Liver (tissue), 3 donors: ENCODE measurements at regions not wholly inside any gene's neighbourhood (a gene's known extent, or its start where the extent isn't known, plus 50 kb on each side); places are given as distances from the start of the nearest gene placed in this dataset.

Source experiments
- ATF3 ChIP-seq: IDR thresholded peaks from 2 replicates; pipeline ENCODE4 v1.6.1; 2016; ENCODE audit warnings: antibody characterized with exemption
- CTCF ChIP-seq: fragments of 150-350 bp; IDR thresholded peaks from 2 replicates; pipeline ENCODE4 v1.5.1; 2017; ENCODE audit warnings: improper control_type of control experiment, low read depth, low read length; ENCODE audit not compliant: missing input control
- EGR1 ChIP-seq, 2 donors: IDR thresholded peaks; 2 replicates each; pipeline ENCODE4 v1.6.1; 2016 to 2018; ENCODE audit warnings: antibody characterized with exemption in 2 of 2, low read depth in 2 of 2
- FOXA2 ChIP-seq: IDR thresholded peaks from 2 replicates; pipeline ENCODE4 v1.6.1; 2016; ENCODE audit warnings: antibody characterized with exemption
- GABPA ChIP-seq, 2 donors: IDR thresholded peaks in 1 of 2; conservative IDR thresholded peaks in 1 of 2; 2 replicates each; pipeline ENCODE4 v1.6.1; 2016; ENCODE audit warnings: antibody characterized with exemption in 2 of 2, mild to moderate bottlenecking in 1 of 2, moderate library complexity in 1 of 2
- HNF4A ChIP-seq, 2 donors: conservative IDR thresholded peaks; 2 replicates each; pipeline ENCODE4 v1.6.1; 2016; ENCODE audit warnings: antibody characterized with exemption in 2 of 2, mild to moderate bottlenecking in 2 of 2
- MAX ChIP-seq: IDR thresholded peaks from 2 replicates; pipeline ENCODE4 v1.6.1; 2016; ENCODE audit warnings: antibody characterized with exemption
- RAD21 ChIP-seq, 2 donors: IDR thresholded peaks; 2 replicates each; pipeline ENCODE4 v1.6.1; 2016; ENCODE audit warnings: antibody characterized with exemption in 2 of 2, mild to moderate bottlenecking in 2 of 2
- SP1 ChIP-seq: IDR thresholded peaks from 2 replicates; pipeline ENCODE4 v1.6.1; 2018; ENCODE audit warnings: antibody characterized with exemption, mild to moderate bottlenecking
- TAF1 ChIP-seq: conservative IDR thresholded peaks from 2 replicates; pipeline ENCODE4 v1.6.1; 2016; ENCODE audit warnings: antibody characterized with exemption, mild to moderate bottlenecking
- YY1 ChIP-seq: IDR thresholded peaks from 2 replicates; pipeline ENCODE4 v1.6.1; 2016; ENCODE audit warnings: antibody characterized with exemption, mild to moderate bottlenecking
- TF ChIP-seq, protein P1 (sequence below): IDR thresholded peaks from 2 replicates; pipeline ENCODE4 v1.6.1; 2016; ENCODE audit warnings: antibody characterized with exemption, mild to moderate bottlenecking
- TF ChIP-seq, protein P2 (sequence below): IDR thresholded peaks from 2 replicates; pipeline ENCODE4 v1.6.1; 2016; ENCODE audit warnings: antibody characterized with exemption
- donor health status: healthy.
- donor health status: healthy.

DNA sequence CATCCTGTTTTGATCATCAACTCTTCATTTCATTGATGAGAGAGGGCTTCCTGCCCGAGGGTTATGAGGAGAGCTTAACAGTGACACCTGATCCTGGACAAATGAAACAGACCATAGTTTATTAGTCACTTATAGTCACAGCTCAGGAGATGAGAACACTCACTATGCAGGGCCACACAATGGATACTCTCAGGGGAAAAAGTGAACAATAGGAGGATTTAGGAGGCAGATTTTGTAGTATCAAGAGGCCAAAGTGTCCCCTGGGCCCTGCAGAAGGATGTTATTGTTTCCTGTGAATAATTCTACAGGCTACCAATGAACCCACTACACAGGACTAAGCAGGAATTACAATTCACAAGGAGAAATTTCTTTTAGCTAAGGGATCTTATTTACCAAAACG is 772.8 kb upstream of the MAN1A1 start:
- TF ChIP-seq CTCF = no peak
- TF ChIP-seq RAD21 (IDR thresholded peaks at IDR 0.05) = no peak
- TF ChIP-seq, protein P1, sequence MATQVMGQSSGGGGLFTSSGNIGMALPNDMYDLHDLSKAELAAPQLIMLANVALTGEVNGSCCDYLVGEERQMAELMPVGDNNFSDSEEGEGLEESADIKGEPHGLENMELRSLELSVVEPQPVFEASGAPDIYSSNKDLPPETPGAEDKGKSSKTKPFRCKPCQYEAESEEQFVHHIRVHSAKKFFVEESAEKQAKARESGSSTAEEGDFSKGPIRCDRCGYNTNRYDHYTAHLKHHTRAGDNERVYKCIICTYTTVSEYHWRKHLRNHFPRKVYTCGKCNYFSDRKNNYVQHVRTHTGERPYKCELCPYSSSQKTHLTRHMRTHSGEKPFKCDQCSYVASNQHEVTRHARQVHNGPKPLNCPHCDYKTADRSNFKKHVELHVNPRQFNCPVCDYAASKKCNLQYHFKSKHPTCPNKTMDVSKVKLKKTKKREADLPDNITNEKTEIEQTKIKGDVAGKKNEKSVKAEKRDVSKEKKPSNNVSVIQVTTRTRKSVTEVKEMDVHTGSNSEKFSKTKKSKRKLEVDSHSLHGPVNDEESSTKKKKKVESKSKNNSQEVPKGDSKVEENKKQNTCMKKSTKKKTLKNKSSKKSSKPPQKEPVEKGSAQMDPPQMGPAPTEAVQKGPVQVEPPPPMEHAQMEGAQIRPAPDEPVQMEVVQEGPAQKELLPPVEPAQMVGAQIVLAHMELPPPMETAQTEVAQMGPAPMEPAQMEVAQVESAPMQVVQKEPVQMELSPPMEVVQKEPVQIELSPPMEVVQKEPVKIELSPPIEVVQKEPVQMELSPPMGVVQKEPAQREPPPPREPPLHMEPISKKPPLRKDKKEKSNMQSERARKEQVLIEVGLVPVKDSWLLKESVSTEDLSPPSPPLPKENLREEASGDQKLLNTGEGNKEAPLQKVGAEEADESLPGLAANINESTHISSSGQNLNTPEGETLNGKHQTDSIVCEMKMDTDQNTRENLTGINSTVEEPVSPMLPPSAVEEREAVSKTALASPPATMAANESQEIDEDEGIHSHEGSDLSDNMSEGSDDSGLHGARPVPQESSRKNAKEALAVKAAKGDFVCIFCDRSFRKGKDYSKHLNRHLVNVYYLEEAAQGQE = no peak
- TF ChIP-seq MAX = no peak
- no peak for TF ChIP-seq YY1
- TF ChIP-seq, protein P2, sequence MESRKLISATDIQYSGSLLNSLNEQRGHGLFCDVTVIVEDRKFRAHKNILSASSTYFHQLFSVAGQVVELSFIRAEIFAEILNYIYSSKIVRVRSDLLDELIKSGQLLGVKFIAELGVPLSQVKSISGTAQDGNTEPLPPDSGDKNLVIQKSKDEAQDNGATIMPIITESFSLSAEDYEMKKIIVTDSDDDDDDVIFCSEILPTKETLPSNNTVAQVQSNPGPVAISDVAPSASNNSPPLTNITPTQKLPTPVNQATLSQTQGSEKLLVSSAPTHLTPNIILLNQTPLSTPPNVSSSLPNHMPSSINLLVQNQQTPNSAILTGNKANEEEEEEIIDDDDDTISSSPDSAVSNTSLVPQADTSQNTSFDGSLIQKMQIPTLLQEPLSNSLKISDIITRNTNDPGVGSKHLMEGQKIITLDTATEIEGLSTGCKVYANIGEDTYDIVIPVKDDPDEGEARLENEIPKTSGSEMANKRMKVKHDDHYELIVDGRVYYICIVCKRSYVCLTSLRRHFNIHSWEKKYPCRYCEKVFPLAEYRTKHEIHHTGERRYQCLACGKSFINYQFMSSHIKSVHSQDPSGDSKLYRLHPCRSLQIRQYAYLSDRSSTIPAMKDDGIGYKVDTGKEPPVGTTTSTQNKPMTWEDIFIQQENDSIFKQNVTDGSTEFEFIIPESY = no peak
- no peak for TF ChIP-seq SP1
- no peak for TF ChIP-seq GABPA (IDR thresholded peaks at IDR 0.05 in 1 of 2, conservative IDR thresholded peaks at IDR 0.05 in 1 of 2)
- no peak for TF ChIP-seq TAF1
- TF ChIP-seq EGR1 (IDR thresholded peaks at IDR 0.05; ENCODE audit: low read depth in 2 of 2) = no peak
- TF ChIP-seq FOXA2 = no peak
- no peak for TF ChIP-seq ATF3
- no peak for TF ChIP-seq HNF4A (conservative IDR thresholded peaks at IDR 0.05)
